MG63 (cell line): ENCODE measurements at regions not wholly inside any gene's neighbourhood (a gene's known extent, or its start where the extent isn't known, plus 50 kb on each side); places are given as distances from the start of the nearest gene placed in this dataset.

Source experiments
- DNase-seq: peaks from one replicate; pipeline ENCODE4 v3.0.0-alpha.2; 2020
- H3K27me3 ChIP-seq: fragments of 250-450 bp; sonication (Bioruptor Pico); 2 replicates; pipeline ENCODE4 v1.5.1; 2020; ENCODE audit warnings: mild to moderate bottlenecking, moderate library complexity
- H3K36me3 ChIP-seq: fragments of 250-450 bp; sonication (Bioruptor Pico); 2 replicates; pipeline ENCODE4 v1.5.1; 2020; ENCODE audit warnings: mild to moderate bottlenecking, moderate library complexity
- H3K4me3 ChIP-seq: fragments of 250-450 bp; sonication (Bioruptor Pico); 2 replicates; pipeline ENCODE4 v1.5.1; 2020; ENCODE audit warnings: mild to moderate bottlenecking, moderate library complexity
- H3K9me3 ChIP-seq: fragments of 250-450 bp; sonication (Bioruptor Pico); 2 replicates; pipeline ENCODE4 v1.5.1; 2020; ENCODE audit warnings: mild to moderate bottlenecking, moderate library complexity

- no peak for DNase-seq
- Histone ChIP-seq H3K27me3 (no peaks in the 10 kb centered on the region), H3K9me3 (peaks cover 6% of the 10 kb centered on the region; the same call in 1 of the 2 replicates), H3K36me3 (no peaks in the 10 kb centered on the region), H3K4me3 (no peak overlapping the region)
Measured at GRCh38 chr12:29043069-29043468, 106.0 kb upstream of the FAR2 start.

- peaks cover 6% of the 10 kb centered on the region; the same call in 1 of the 2 replicates for H3K9me3 ChIP-seq
- H3K4me3 ChIP-seq: no peak overlapping the region
- no peaks in the 10 kb centered on the region for H3K27me3 ChIP-seq
- H3K36me3 ChIP-seq: no peaks in the 10 kb centered on the region
- DNase-seq: no peak
Measured at GRCh38 chr12:29044799-29045198, 104.3 kb upstream of the FAR2 start.

GRCh38 chr12:29048787-29049186 is 100.3 kb upstream of the FAR2 start:
- H3K36me3 ChIP-seq: no peaks in the 10 kb centered on the region
- no peak for DNase-seq
- no peaks in the 10 kb centered on the region for H3K27me3 ChIP-seq

GRCh38 chr12:29050503-29050902 is 98.6 kb upstream of the FAR2 start:
- H3K9me3 ChIP-seq: peaks cover 6% of the 10 kb centered on the region; the same call in 1 of the 2 replicates
- no peaks in the 10 kb centered on the region for H3K27me3 ChIP-seq
- no peak for DNase-seq
- no peak overlapping the region for H3K4me3 ChIP-seq
- H3K36me3 ChIP-seq: no peaks in the 10 kb centered on the region

More at GRCh38 chr12:29048787-29049186, 100.3 kb upstream of the FAR2 start:
- Histone ChIP-seq H3K4me3 (no peak overlapping the region), H3K9me3 (peaks cover 6% of the 10 kb centered on the region; the same call in 1 of the 2 replicates)

GRCh38 chr12:29051221-29051620 is 97.9 kb upstream of the FAR2 start:
- DNase-seq: no peak

GRCh38 chr12:29053567-29053966 is 95.5 kb upstream of the FAR2 start:
- no peaks in the 10 kb centered on the region for H3K27me3 ChIP-seq
- no peak for DNase-seq
- H3K4me3 ChIP-seq: no peak overlapping the region
- no peaks in the 10 kb centered on the region for H3K36me3 ChIP-seq
- H3K9me3 ChIP-seq: no peaks in the 10 kb centered on the region

More at GRCh38 chr12:29051221-29051620, 97.9 kb upstream of the FAR2 start:
- no peaks in the 10 kb centered on the region for H3K36me3 ChIP-seq
- no peak overlapping the region for H3K4me3 ChIP-seq
- H3K27me3 ChIP-seq: no peaks in the 10 kb centered on the region
- peaks cover 6% of the 10 kb centered on the region; the same call in 1 of the 2 replicates for H3K9me3 ChIP-seq

GRCh38 chr12:29054858-29055663 is 94.0 kb upstream of the FAR2 start:
- no peak for DNase-seq
- Histone ChIP-seq H3K27me3 (no peaks in the 10 kb centered on the region), H3K9me3 (no peaks in the 10 kb centered on the region), H3K4me3 (no peak overlapping the region), H3K36me3 (no peaks in the 10 kb centered on the region)

GRCh38 chr12:29066011-29066588 is 83.0 kb upstream of the FAR2 start:
- peak; percentile 35 for DNase-seq
- Histone ChIP-seq H3K9me3 (no peaks in the 10 kb centered on the region), H3K27me3 (no peaks in the 10 kb centered on the region), H3K36me3 (no peaks in the 10 kb centered on the region), H3K4me3 (no peak overlapping the region)

GRCh38 chr12:29067430-29067829 is 81.6 kb upstream of the FAR2 start:
- Histone ChIP-seq H3K27me3 (no peaks in the 10 kb centered on the region), H3K36me3 (no peaks in the 10 kb centered on the region), H3K9me3 (no peaks in the 10 kb centered on the region), H3K4me3 (no peak overlapping the region)
- no peak for DNase-seq

- Histone ChIP-seq H3K27me3 (no peaks in the 10 kb centered on the region), H3K4me3 (no peak overlapping the region), H3K9me3 (no peaks in the 10 kb centered on the region), H3K36me3 (no peaks in the 10 kb centered on the region)
- DNase-seq: no peak
Measured at GRCh38 chr12:29070309-29070708, 78.8 kb upstream of the FAR2 start.

- Histone ChIP-seq H3K36me3 (no peaks in the 10 kb centered on the region), H3K9me3 (no peaks in the 10 kb centered on the region), H3K27me3 (no peaks in the 10 kb centered on the region), H3K4me3 (no peak overlapping the region)
- no peak for DNase-seq
Measured at GRCh38 chr12:29071099-29071498, 78.0 kb upstream of the FAR2 start.

- Histone ChIP-seq H3K36me3 (no peaks in the 10 kb centered on the region), H3K4me3 (no peak overlapping the region), H3K9me3 (no peaks in the 10 kb centered on the region), H3K27me3 (no peaks in the 10 kb centered on the region)
- peak; percentile 22 for DNase-seq
Measured at GRCh38 chr12:29072631-29073030, 76.4 kb upstream of the FAR2 start.

- H3K36me3 ChIP-seq: no peaks in the 10 kb centered on the region
- no peaks in the 10 kb centered on the region for H3K9me3 ChIP-seq
- no peak overlapping the region for H3K4me3 ChIP-seq
- H3K27me3 ChIP-seq: no peaks in the 10 kb centered on the region
- peak; percentile 31 for DNase-seq
Measured at GRCh38 chr12:29073631-29074239, 75.3 kb upstream of the FAR2 start.

GRCh38 chr12:29081101-29081500 is 68.0 kb upstream of the FAR2 start:
- H3K36me3 ChIP-seq: no peaks in the 10 kb centered on the region
- no peaks in the 10 kb centered on the region for H3K9me3 ChIP-seq
- no peaks in the 10 kb centered on the region for H3K27me3 ChIP-seq
- no peak overlapping the region for H3K4me3 ChIP-seq
- no peak for DNase-seq

GRCh38 chr12:29082522-29082921 is 66.6 kb upstream of the FAR2 start:
- H3K36me3 ChIP-seq: no peaks in the 10 kb centered on the region
- no peaks in the 10 kb centered on the region; the same call in 1 of the 2 replicates for H3K9me3 ChIP-seq
- H3K27me3 ChIP-seq: no peaks in the 10 kb centered on the region
- H3K4me3 ChIP-seq: no peak overlapping the region
- no peak for DNase-seq

- H3K4me3 ChIP-seq: no peak overlapping the region
- H3K36me3 ChIP-seq: no peaks in the 10 kb centered on the region
- H3K9me3 ChIP-seq: peaks cover 8% of the 10 kb centered on the region
- no peak for DNase-seq
- no peaks in the 10 kb centered on the region for H3K27me3 ChIP-seq
Measured at GRCh38 chr12:29086325-29087271, 62.5 kb upstream of the FAR2 start.
